ENCODE measurements at regions not wholly inside any gene's neighbourhood (a gene's known extent, or its start where the extent isn't known, plus 50 kb on each side); places are given as distances from the start of the nearest gene placed in this dataset.

DNA sequence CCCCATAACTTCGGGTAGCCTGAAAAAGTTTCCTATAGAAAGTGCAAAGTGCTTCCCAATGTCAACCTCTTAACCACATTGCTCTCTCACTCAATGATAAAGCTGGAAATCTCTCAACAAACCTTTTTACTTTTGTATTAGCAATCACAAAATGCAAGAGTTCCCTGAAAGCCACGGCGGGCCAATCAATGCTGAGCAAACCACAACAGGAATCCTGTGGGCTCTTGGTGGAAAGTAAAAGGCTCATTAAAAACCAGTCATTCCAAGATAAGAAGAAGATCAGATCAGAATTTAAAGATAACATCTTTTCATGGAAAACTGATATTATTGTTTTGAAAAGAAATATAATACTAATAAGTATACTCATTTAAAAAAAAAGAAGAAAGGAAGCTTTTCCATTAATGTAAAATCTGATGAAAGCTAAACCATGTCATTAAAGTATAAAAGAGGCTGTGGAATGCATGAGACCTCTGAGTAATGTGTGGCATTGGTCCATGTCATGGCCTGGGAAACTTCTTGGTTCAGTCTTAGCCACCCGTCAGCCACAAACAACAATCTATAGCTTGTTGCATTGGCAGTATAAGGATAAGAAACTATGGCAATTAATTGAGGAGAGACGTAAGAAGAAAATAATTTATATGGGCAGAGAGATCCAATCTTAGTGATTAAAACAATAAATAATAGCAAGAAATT is 1066.1 kb upstream of the SORCS1 start:
- H3K4me3 ChIP-seq (ENCODE audit: control extremely low read depth in 1 of 5, extremely low read depth in 1 of 5, insufficient read depth in 1 of 5, low read depth in 2 of 5, low read length in 4 of 5) = no peak overlapping the region
- H3K27me3 ChIP-seq (replicated peaks in 1 of 4; ENCODE audit: control extremely low read depth in 1 of 4, control insufficient read depth in 3 of 4, insufficient read depth in 4 of 4, low read length in 3 of 4) = no peaks in the 10 kb centered on the region
- intact Hi-C loops (cut with micrococcal nuclease) = no loop called here
- DNase-seq (no peak), ATAC-seq (ENCODE audit: low read depth) (no peak)
- H3K9ac ChIP-seq (ENCODE audit: low read length) = no peak overlapping the region
- H4K20me1 ChIP-seq (ENCODE audit: control insufficient read depth, insufficient read depth, low read length, poor library complexity, severe bottlenecking) = no peaks in the 10 kb centered on the region
- TF ChIP-seq, protein P1, sequence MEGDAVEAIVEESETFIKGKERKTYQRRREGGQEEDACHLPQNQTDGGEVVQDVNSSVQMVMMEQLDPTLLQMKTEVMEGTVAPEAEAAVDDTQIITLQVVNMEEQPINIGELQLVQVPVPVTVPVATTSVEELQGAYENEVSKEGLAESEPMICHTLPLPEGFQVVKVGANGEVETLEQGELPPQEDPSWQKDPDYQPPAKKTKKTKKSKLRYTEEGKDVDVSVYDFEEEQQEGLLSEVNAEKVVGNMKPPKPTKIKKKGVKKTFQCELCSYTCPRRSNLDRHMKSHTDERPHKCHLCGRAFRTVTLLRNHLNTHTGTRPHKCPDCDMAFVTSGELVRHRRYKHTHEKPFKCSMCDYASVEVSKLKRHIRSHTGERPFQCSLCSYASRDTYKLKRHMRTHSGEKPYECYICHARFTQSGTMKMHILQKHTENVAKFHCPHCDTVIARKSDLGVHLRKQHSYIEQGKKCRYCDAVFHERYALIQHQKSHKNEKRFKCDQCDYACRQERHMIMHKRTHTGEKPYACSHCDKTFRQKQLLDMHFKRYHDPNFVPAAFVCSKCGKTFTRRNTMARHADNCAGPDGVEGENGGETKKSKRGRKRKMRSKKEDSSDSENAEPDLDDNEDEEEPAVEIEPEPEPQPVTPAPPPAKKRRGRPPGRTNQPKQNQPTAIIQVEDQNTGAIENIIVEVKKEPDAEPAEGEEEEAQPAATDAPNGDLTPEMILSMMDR (IDR thresholded peaks at IDR 0.05) = no peak
- TF ChIP-seq EZH2 (IDR thresholded peaks at IDR 0.05; ENCODE audit: borderline replicate concordance, insufficient read depth, low read depth, low read length, poor library complexity, severe bottlenecking) = no peak
- no peaks in the 10 kb centered on the region for H3K36me3 ChIP-seq (replicated peaks in 1 of 2; ENCODE audit: control extremely low read depth in 1 of 2, control insufficient read depth in 1 of 2, extremely low read depth in 1 of 2, insufficient read depth in 2 of 2, low read length in 1 of 2)
- no peaks in the 10 kb centered on the region for H3K79me2 ChIP-seq (ENCODE audit: control insufficient read depth, insufficient read depth, low read length)
- no peak overlapping the region for H3K4me3 Mint-ChIP-seq
- WGBS (ENCODE audit: insufficient coverage) = 50% methylated on average over 1 of the region's 5 CpGs
- no peak overlapping the region for H3K27ac Mint-ChIP-seq
- no peak overlapping the region for H3K4me2 ChIP-seq (replicated peaks; ENCODE audit: low read depth, low read length, poor library complexity, severe bottlenecking)
- H3K4me1 Mint-ChIP-seq = no peaks in the 10 kb centered on the region
- H3K9me3 Mint-ChIP-seq (ENCODE audit: insufficient read depth) = no peaks in the 10 kb centered on the region
- H2AFZ ChIP-seq (ENCODE audit: insufficient read depth, low read depth, low read length, poor library complexity, severe bottlenecking) = no peak overlapping the region
- H3K4me1 ChIP-seq (ENCODE audit: control insufficient read depth in 2 of 2, insufficient read depth in 2 of 2, low read length in 2 of 2) = no peaks in the 10 kb centered on the region
- CTCF ChIA-PET = no interaction called here
- H3K27ac ChIP-seq (ENCODE audit: low read length in 2 of 2) = no peak overlapping the region
- H3K27me3 Mint-ChIP-seq = no peaks in the 10 kb centered on the region
- POLR2A ChIA-PET = no interaction called here
- H3K9me3 ChIP-seq (ENCODE audit: control extremely low read depth in 1 of 3, control insufficient read depth in 2 of 3, insufficient read depth in 1 of 3, low read length in 2 of 3) = no peaks in the 10 kb centered on the region

DNA sequence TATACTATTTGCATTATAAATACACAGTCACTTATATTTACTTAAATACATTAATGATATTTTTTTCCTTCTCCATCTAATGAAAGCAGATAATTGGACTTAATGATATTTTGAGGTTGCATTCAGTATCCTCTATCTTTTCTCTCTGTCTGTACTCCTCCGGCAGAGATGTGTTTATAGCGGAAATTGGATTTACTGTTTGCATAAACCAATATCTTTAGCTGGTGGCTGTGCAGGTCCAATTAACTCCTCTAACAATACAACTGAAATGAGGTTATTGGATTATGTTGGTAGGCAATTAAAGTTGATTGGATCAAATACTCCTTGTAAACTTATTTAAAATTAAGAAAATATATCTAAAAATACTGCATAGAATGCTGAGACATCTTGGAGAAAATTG is 1044.2 kb upstream of the SORCS1 start:
- Mint-ChIP-seq H3K9me3 (ENCODE audit: insufficient read depth) (peaks cover 5% of the 10 kb centered on the region), H3K27ac (no peak overlapping the region), H3K4me1 (no peaks in the 10 kb centered on the region), H3K4me3 (no peak overlapping the region), H3K27me3 (no peaks in the 10 kb centered on the region)
- DNase-seq (no peak), ATAC-seq (ENCODE audit: low read depth) (no peak)
- Histone ChIP-seq H3K4me2 (replicated peaks; ENCODE audit: low read depth, low read length, poor library complexity, severe bottlenecking) (no peak overlapping the region), H2AFZ (ENCODE audit: insufficient read depth, low read depth, low read length, poor library complexity, severe bottlenecking) (no peak overlapping the region), H3K79me2 (ENCODE audit: control insufficient read depth, insufficient read depth, low read length) (no peaks in the 10 kb centered on the region), H4K20me1 (ENCODE audit: control insufficient read depth, insufficient read depth, low read length, poor library complexity, severe bottlenecking) (no peaks in the 10 kb centered on the region), H3K9ac (ENCODE audit: low read length) (no peak overlapping the region), H3K36me3 (replicated peaks in 1 of 2; ENCODE audit: control extremely low read depth in 1 of 2, control insufficient read depth in 1 of 2, extremely low read depth in 1 of 2, insufficient read depth in 2 of 2, low read length in 1 of 2) (no peaks in the 10 kb centered on the region), H3K4me1 (ENCODE audit: control insufficient read depth in 2 of 2, insufficient read depth in 2 of 2, low read length in 2 of 2) (no peaks in the 10 kb centered on the region), H3K9me3 (ENCODE audit: control extremely low read depth in 1 of 3, control insufficient read depth in 2 of 3, insufficient read depth in 1 of 3, low read length in 2 of 3) (peaks cover 0 to 2% (median 0%) of the 10 kb centered on the region in 3 donors), H3K4me3 (ENCODE audit: control extremely low read depth in 1 of 5, extremely low read depth in 1 of 5, insufficient read depth in 1 of 5, low read depth in 2 of 5, low read length in 4 of 5) (no peak overlapping the region), H3K27me3 (replicated peaks in 1 of 4; ENCODE audit: control extremely low read depth in 1 of 4, control insufficient read depth in 3 of 4, insufficient read depth in 4 of 4, low read length in 3 of 4) (no peaks in the 10 kb centered on the region), H3K27ac (ENCODE audit: low read length in 2 of 2) (no peak overlapping the region)
- TF ChIP-seq, protein P1 (IDR thresholded peaks at IDR 0.05) = no peak
- no peak for TF ChIP-seq EZH2 (IDR thresholded peaks at IDR 0.05; ENCODE audit: borderline replicate concordance, insufficient read depth, low read depth, low read length, poor library complexity, severe bottlenecking)
- intact Hi-C loops (cut with micrococcal nuclease) = no loop called here
- no CpG with 5 or more reads among the region's 2 CpGs for WGBS (ENCODE audit: insufficient coverage)
- ChIA-PET POLR2A (no interaction called here), CTCF (no interaction called here)

Data from B cell (primary cell).